Fibroblast of lung (primary cell): ENCODE measurements at regions not wholly inside any gene's neighbourhood (a gene's known extent, or its start where the extent isn't known, plus 50 kb on each side); places are given as distances from the start of the nearest gene placed in this dataset.

Source experiments
- DNase-seq, 2 donors: peaks; one replicate each; pipeline versions ENCODE4 v3.0.0 to v3.0.0-alpha.2; 2010; ENCODE audit warnings: low read depth in 2 of 2
- H2AFZ ChIP-seq: 2 replicates; pipeline ENCODE4 v1.5.1; 2012; ENCODE audit warnings: low read length, control low read depth, inconsistent platforms
- H3K27ac ChIP-seq: 2 replicates; pipeline ENCODE4 v1.5.1; 2011; ENCODE audit warnings: low read length, control low read depth; ENCODE audit not compliant: insufficient read depth
- H3K27me3 ChIP-seq: 2 replicates; pipeline ENCODE4 v1.5.1; 2011; ENCODE audit warnings: mild to moderate bottlenecking, low read length; ENCODE audit not compliant: control insufficient read depth, insufficient read depth
- H3K36me3 ChIP-seq: 2 replicates; pipeline ENCODE4 v1.5.1; 2011; ENCODE audit warnings: low read length; ENCODE audit not compliant: control insufficient read depth, insufficient read depth
- H3K4me1 ChIP-seq: 2 replicates; pipeline ENCODE4 v1.5.1; 2011; ENCODE audit warnings: low read length; ENCODE audit not compliant: control insufficient read depth, insufficient read depth; ENCODE audit errors: extremely low read depth
- H3K4me2 ChIP-seq: 2 replicates; pipeline ENCODE4 v1.5.1; 2011; ENCODE audit warnings: low read length, control low read depth; ENCODE audit not compliant: insufficient read depth; ENCODE audit errors: extremely low read depth
- H3K4me3 ChIP-seq, 4 experiments: fragments of 200-600 bp in 1 of 4; sonication (generic) in 1 of 4; replicated peaks in 1 of 4; 2 replicates each; pipeline ENCODE4 v1.5.1; 2011 to 2016; ENCODE audit warnings: low read length in 4 of 4, low read depth in 3 of 4, mild to moderate bottlenecking in 3 of 4, control low read depth in 2 of 4, inconsistent platforms in 1 of 4, mixed read lengths in 1 of 4; ENCODE audit not compliant: insufficient read depth in 1 of 4; ENCODE audit errors: control extremely low read depth in 1 of 4
- H3K79me2 ChIP-seq: 2 replicates; pipeline ENCODE4 v1.5.1; 2012; ENCODE audit warnings: mild to moderate bottlenecking, low read length, inconsistent platforms; ENCODE audit not compliant: control insufficient read depth, insufficient read depth
- H3K9ac ChIP-seq: 2 replicates; pipeline ENCODE4 v1.5.1; 2011; ENCODE audit warnings: mild to moderate bottlenecking, low read length, control low read depth; ENCODE audit not compliant: insufficient read depth
- H3K9me3 ChIP-seq: 2 replicates; pipeline ENCODE4 v1.5.1; 2012; ENCODE audit warnings: low read depth, low read length; ENCODE audit not compliant: control insufficient read depth, insufficient read depth
- H4K20me1 ChIP-seq: 2 replicates; pipeline ENCODE4 v1.5.1; 2011; ENCODE audit warnings: low read length; ENCODE audit not compliant: control insufficient read depth, insufficient read depth; ENCODE audit errors: extremely low read depth
- EZH2 ChIP-seq: IDR thresholded peaks from 2 replicates; pipeline ENCODE4 v1.5.1; 2012; ENCODE audit warnings: low read length, control low read depth, mild to moderate bottlenecking; ENCODE audit errors: missing control alignments
- TF ChIP-seq, protein P1 (sequence below), 2 donors: IDR thresholded peaks in 1 of 2; conservative IDR thresholded peaks in 1 of 2; 1 replicate in 1 of 2; 2 replicates in 1 of 2; pipeline ENCODE4 v1.5.1; 2011 to 2012; ENCODE audit warnings: low read length in 2 of 2, control low read depth in 1 of 2, inconsistent platforms in 1 of 2, low read depth in 1 of 2, mild to moderate bottlenecking in 1 of 2

DNA sequence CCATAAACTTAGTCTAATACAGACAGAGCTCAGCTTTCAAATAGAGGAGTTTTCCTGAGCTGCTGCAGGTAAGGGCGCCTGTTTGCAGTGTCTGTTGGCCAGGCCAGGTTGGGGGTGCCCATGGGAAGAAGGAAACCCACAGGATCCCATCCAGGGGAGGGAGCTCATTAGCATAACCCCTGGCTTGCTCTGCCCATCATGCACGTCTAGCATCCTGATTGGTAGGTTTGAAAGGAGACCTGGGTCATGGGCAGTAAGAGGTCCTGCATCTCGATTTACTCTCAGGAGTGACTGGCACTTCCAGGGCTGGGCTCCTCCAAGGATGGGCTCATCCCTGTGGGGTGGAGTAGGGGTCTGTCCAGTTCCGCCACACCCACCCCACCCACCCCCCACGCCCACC lies 103.7 kb upstream of the CLDN14 start:
- Histone ChIP-seq H4K20me1 (no peaks in the 10 kb centered on the region), H3K4me2 (no peak overlapping the region), H3K9me3 (no peaks in the 10 kb centered on the region), H3K27ac (no peak overlapping the region), H3K4me3 (no peak overlapping the region), H3K27me3 (peaks cover 3% of the 10 kb centered on the region), H3K36me3 (no peaks in the 10 kb centered on the region), H2AFZ (no peak overlapping the region), H3K4me1 (no peaks in the 10 kb centered on the region), H3K79me2 (no peaks in the 10 kb centered on the region), H3K9ac (no peak overlapping the region)
- TF ChIP-seq EZH2, result no peak
- TF ChIP-seq, protein P1, sequence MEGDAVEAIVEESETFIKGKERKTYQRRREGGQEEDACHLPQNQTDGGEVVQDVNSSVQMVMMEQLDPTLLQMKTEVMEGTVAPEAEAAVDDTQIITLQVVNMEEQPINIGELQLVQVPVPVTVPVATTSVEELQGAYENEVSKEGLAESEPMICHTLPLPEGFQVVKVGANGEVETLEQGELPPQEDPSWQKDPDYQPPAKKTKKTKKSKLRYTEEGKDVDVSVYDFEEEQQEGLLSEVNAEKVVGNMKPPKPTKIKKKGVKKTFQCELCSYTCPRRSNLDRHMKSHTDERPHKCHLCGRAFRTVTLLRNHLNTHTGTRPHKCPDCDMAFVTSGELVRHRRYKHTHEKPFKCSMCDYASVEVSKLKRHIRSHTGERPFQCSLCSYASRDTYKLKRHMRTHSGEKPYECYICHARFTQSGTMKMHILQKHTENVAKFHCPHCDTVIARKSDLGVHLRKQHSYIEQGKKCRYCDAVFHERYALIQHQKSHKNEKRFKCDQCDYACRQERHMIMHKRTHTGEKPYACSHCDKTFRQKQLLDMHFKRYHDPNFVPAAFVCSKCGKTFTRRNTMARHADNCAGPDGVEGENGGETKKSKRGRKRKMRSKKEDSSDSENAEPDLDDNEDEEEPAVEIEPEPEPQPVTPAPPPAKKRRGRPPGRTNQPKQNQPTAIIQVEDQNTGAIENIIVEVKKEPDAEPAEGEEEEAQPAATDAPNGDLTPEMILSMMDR (conservative IDR thresholded peaks at IDR 0.05 in 1 of 2, IDR thresholded peaks at IDR 0.05 in 1 of 2; ENCODE audit: low read depth in 1 of 2, low read length in 2 of 2), result no peak
- DNase-seq, result no peak

DNA sequence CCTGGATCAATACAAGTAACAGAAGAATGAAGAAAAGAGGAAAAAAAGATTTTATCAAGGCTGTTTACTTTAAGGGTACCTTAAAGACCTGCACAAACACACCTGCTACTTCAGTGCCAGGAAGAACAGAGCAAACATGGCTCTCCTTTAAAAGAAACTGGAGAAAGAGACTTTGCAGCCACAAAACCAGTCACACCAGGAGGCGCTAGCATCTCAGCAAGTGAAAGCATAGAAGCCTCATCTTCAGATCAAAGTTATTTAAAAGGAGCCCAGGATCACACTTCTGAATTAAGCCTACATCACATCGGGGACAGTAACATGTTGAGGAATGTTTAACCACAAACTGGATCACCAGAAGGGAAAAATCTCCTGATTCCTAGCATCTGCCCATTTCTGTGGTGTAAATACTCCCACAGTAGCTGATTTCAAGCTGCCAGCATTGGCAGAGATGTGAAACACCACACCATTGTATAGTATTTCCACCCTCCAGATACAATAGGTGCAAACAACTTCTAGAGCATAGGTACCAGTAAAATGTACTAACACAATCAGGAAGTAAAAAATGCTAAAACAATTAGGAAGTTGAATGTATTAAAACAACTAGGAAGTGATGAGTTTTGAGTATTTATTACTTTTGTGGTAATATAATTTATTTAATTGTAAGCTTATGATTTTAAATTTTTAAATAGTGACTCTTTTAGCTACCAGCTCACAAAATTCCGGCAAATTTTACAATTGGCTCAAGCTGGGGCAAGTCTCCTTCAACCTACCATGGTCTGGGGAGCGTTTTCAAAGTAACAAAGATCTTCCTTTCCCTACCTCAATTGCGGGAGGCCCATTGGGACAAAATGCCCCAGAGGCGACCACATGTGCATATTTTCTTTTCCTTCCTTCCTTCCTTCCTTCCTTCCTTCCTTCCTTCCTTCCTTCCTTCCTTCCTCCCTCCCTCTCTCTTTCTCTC lies 105.3 kb upstream of the CLDN14 start:
- no peak overlapping the region for H3K27ac ChIP-seq
- H3K9me3 ChIP-seq, result no peaks in the 10 kb centered on the region
- H3K4me3 ChIP-seq, result no peak overlapping the region
- no peak overlapping the region for H3K9ac ChIP-seq
- H4K20me1 ChIP-seq, result no peaks in the 10 kb centered on the region
- no peaks in the 10 kb centered on the region for H3K79me2 ChIP-seq
- no peaks in the 10 kb centered on the region for H3K4me1 ChIP-seq
- H2AFZ ChIP-seq, result no peak overlapping the region
- no peak for TF ChIP-seq EZH2
- TF ChIP-seq, protein P1 (conservative IDR thresholded peaks at IDR 0.05 in 1 of 2, IDR thresholded peaks at IDR 0.05 in 1 of 2; ENCODE audit: low read depth in 1 of 2, low read length in 2 of 2), result peak in 1 of 2 donors; percentile 5
- H3K4me2 ChIP-seq, result no peak overlapping the region
- DNase-seq, result no peak
- H3K36me3 ChIP-seq, result no peaks in the 10 kb centered on the region
- no peaks in the 10 kb centered on the region for H3K27me3 ChIP-seq

DNA sequence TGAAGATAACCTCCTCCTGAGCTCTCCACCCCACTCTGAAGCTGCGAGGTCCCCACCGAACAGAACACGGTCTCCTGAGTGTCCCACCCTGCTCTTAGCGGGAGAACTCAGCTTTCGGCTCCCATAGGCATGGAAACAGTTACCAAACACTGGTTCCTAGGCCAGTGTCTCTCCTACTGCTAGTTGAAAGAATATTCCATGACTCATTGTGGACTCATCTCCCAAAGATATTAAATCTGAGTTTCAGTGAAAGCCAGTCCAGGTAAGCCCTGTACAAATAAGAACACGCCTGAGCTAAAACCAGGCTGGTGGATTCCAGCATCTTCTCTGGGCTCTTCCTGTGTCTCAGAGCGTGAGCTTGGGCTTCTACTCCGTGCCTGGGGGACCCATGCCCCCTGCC lies 107.5 kb upstream of the CLDN14 start:
- no peaks in the 10 kb centered on the region for H3K4me1 ChIP-seq
- H3K4me2 ChIP-seq, result no peak overlapping the region
- H3K27ac ChIP-seq, result no peak overlapping the region
- H3K27me3 ChIP-seq, result no peaks in the 10 kb centered on the region
- H3K9me3 ChIP-seq, result no peaks in the 10 kb centered on the region
- H2AFZ ChIP-seq, result no peak overlapping the region
- H4K20me1 ChIP-seq, result no peaks in the 10 kb centered on the region
- no peak overlapping the region for H3K9ac ChIP-seq
- H3K4me3 ChIP-seq, result no peak overlapping the region
- H3K79me2 ChIP-seq, result no peaks in the 10 kb centered on the region
- no peak for DNase-seq
- no peaks in the 10 kb centered on the region for H3K36me3 ChIP-seq
- TF ChIP-seq, protein P1 (conservative IDR thresholded peaks at IDR 0.05 in 1 of 2, IDR thresholded peaks at IDR 0.05 in 1 of 2; ENCODE audit: low read depth in 1 of 2, low read length in 2 of 2), result no peak
- TF ChIP-seq EZH2, result no peak
